ENCODE measurements at regions not wholly inside any gene's neighbourhood (a gene's known extent, or its start where the extent isn't known, plus 50 kb on each side); places are given as distances from the start of the nearest gene placed in this dataset.

GRCh38 chr9:118554987-118555386 lies 814.2 kb downstream of the BRINP1 start:
- Histone ChIP-seq H3K4me1 (ENCODE audit: insufficient read depth) (no peaks in the 10 kb centered on the region), H2AFZ (no peak overlapping the region), H3K4me2 (no peak overlapping the region), H3K9me2 (ENCODE audit: insufficient read depth) (no peaks in the 10 kb centered on the region), H3F3A (replicated peaks; ENCODE audit: low read depth) (no peaks in the 10 kb centered on the region), H3K27ac (ENCODE audit: low read depth) (no peak overlapping the region), H3K27me3 (ENCODE audit: insufficient read depth) (no peaks in the 10 kb centered on the region), H4K20me1 (replicated peaks; ENCODE audit: insufficient read depth) (no peaks in the 10 kb centered on the region), H3K36me3 (ENCODE audit: insufficient read depth) (no peaks in the 10 kb centered on the region), H3K4me3 (no peak overlapping the region), H3K79me2 (replicated peaks; ENCODE audit: insufficient read depth) (no peaks in the 10 kb centered on the region)
- DNase-seq (ENCODE audit: low spot score) (no peak), ATAC-seq (no peak)
- H3K36me3 Mint-ChIP-seq (ENCODE audit: low read depth): no peaks in the 10 kb centered on the region
- no peak overlapping the region for H3K27ac Mint-ChIP-seq
- H3K4me3 Mint-ChIP-seq: no peak overlapping the region
- no peak for TF ChIP-seq ZNF462 (CRISPR knock-in tag; IDR thresholded peaks at IDR 0.05)
- TF ChIP-seq STAT1 (IDR thresholded peaks at IDR 0.05; ENCODE audit: unreplicated experiment): no peak
- H3K27me3 Mint-ChIP-seq (ENCODE audit: insufficient read depth, low read depth, poor library complexity): no peaks in the 10 kb centered on the region
- no peaks in the 10 kb centered on the region for H3K4me1 Mint-ChIP-seq
- H3K9me3 Mint-ChIP-seq: no peaks in the 10 kb centered on the region; the same call in 2 of the 3 replicates

- Mint-ChIP-seq H3K36me3 (ENCODE audit: low read depth) (no peaks in the 10 kb centered on the region), H3K9me3 (no peaks in the 10 kb centered on the region; the same call in 2 of the 3 replicates), H3K27me3 (ENCODE audit: insufficient read depth, low read depth, poor library complexity) (no peaks in the 10 kb centered on the region), H3K27ac (no peak overlapping the region), H3K4me1 (no peaks in the 10 kb centered on the region), H3K4me3 (no peak overlapping the region)
- H3K4me1 ChIP-seq (ENCODE audit: insufficient read depth): no peaks in the 10 kb centered on the region
- no peak overlapping the region for H3K27ac ChIP-seq (ENCODE audit: low read depth)
- H2AFZ ChIP-seq: no peak overlapping the region
- no peaks in the 10 kb centered on the region for H4K20me1 ChIP-seq (replicated peaks; ENCODE audit: insufficient read depth)
- ATAC-seq (no peak), DNase-seq (ENCODE audit: low spot score) (no peak)
- H3K36me3 ChIP-seq (ENCODE audit: insufficient read depth): no peaks in the 10 kb centered on the region
- no peaks in the 10 kb centered on the region for H3K79me2 ChIP-seq (replicated peaks; ENCODE audit: insufficient read depth)
- no peaks in the 10 kb centered on the region for H3K9me2 ChIP-seq (ENCODE audit: insufficient read depth)
- no peaks in the 10 kb centered on the region for H3K27me3 ChIP-seq (ENCODE audit: insufficient read depth)
- no peak overlapping the region for H3K4me3 ChIP-seq
- H3K4me2 ChIP-seq: no peak overlapping the region
- no peaks in the 10 kb centered on the region for H3F3A ChIP-seq (replicated peaks; ENCODE audit: low read depth)
- no peak for TF ChIP-seq REST (IDR thresholded peaks at IDR 0.05; ENCODE audit: unreplicated experiment)
Observed at GRCh38 chr9:118558026-118558425, 811.2 kb downstream of the BRINP1 start.

Measured in GM23338 (cell line).